Loucy (cell line): ENCODE measurements at regions not wholly inside any gene's neighbourhood (a gene's known extent, or its start where the extent isn't known, plus 50 kb on each side); places are given as distances from the start of the nearest gene placed in this dataset.

Experiments
- CTCF ChIP-seq: fragments of 200-600 bp; sonication (generic); conservative IDR thresholded peaks from 2 replicates; pipeline ENCODE4 v1.5.1; 2014; ENCODE audit warnings: mild to moderate bottlenecking, antibody characterized with exemption, low read length
- EZH2phosphoT487 ChIP-seq: fragments of 200-600 bp; IDR thresholded peaks from 2 replicates; pipeline ENCODE4 v1.6.1; 2018; ENCODE audit warnings: antibody characterized with exemption, mild to moderate bottlenecking, moderate library complexity, borderline replicate concordance

- TF ChIP-seq CTCF (no peak), EZH2phosphoT487 (no peak)
Observed at GRCh38 chr2:187951470-187952218, 340.0 kb upstream of the GULP1 start.
